ENCODE measurements at regions not wholly inside any gene's neighbourhood (a gene's known extent, or its start where the extent isn't known, plus 50 kb on each side); places are given as distances from the start of the nearest gene placed in this dataset.

DNA sequence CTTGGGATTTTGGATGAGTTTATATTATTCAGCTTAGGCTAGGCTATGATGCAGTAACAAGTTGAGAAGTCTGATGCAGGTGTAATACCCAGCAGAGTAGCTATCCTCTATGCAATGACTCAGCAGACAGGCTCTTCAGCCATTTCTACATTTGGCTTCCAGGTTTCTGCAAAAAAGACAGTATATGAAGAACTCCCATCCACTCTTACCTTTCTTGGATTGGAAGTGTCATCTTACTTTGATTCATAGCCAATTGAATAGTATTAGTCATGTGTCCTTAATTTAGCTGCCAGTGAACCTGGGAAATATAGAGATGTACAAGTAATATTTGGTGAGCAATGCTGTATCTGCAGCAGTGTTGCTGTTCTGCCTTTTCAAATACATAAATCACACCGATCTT lies 127.8 kb upstream of the NPSR1 start:
- TF ChIP-seq TAF1 (IDR thresholded peaks at IDR 0.05; ENCODE audit: low read depth, low read length): no peak
- no peak for TF ChIP-seq PHF8 (conservative IDR thresholded peaks at IDR 0.05; ENCODE audit: low read depth, low read length)
- no peak for TF ChIP-seq CTCF (IDR thresholded peaks at IDR 0.05; ENCODE audit: control extremely low read depth in 1 of 3, insufficient read depth in 1 of 3, low read depth in 1 of 3, low read length in 3 of 3)
- TF ChIP-seq EZH2 (IDR thresholded peaks at IDR 0.05; ENCODE audit: low read depth, low read length, severe bottlenecking): no peak
- TF ChIP-seq, protein P1, sequence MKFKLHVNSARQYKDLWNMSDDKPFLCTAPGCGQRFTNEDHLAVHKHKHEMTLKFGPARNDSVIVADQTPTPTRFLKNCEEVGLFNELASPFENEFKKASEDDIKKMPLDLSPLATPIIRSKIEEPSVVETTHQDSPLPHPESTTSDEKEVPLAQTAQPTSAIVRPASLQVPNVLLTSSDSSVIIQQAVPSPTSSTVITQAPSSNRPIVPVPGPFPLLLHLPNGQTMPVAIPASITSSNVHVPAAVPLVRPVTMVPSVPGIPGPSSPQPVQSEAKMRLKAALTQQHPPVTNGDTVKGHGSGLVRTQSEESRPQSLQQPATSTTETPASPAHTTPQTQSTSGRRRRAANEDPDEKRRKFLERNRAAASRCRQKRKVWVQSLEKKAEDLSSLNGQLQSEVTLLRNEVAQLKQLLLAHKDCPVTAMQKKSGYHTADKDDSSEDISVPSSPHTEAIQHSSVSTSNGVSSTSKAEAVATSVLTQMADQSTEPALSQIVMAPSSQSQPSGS (IDR thresholded peaks at IDR 0.05; ENCODE audit: low read length): no peak
- TF ChIP-seq TCF12 (IDR thresholded peaks at IDR 0.05; ENCODE audit: low read depth, low read length): no peak
- no peak for TF ChIP-seq BRCA1 (IDR thresholded peaks at IDR 0.05; ENCODE audit: low read depth, low read length)
- no peak for TF ChIP-seq ZNF274 (IDR thresholded peaks at IDR 0.05; ENCODE audit: borderline replicate concordance, extremely low read depth, low read length)
- TF ChIP-seq EGR1 (IDR thresholded peaks at IDR 0.05; ENCODE audit: borderline replicate concordance, low read depth, low read length): no peak
- TF ChIP-seq KDM1A (IDR thresholded peaks at IDR 0.05; ENCODE audit: borderline replicate concordance, low read length): no peak

Data from H1 (cell line).